Stromal cell of bone marrow (primary cell): ENCODE measurements at regions not wholly inside any gene's neighbourhood (a gene's known extent, or its start where the extent isn't known, plus 50 kb on each side); places are given as distances from the start of the nearest gene placed in this dataset.

Experiments
- DNase-seq: peaks from one replicate; pipeline ENCODE4 v3.0.0-alpha.2; 2012; ENCODE audit warnings: low read depth

- no peak for DNase-seq
Observed at GRCh38 chr1:4871373-4871772, 217.0 kb downstream of the AJAP1 start.

DNA sequence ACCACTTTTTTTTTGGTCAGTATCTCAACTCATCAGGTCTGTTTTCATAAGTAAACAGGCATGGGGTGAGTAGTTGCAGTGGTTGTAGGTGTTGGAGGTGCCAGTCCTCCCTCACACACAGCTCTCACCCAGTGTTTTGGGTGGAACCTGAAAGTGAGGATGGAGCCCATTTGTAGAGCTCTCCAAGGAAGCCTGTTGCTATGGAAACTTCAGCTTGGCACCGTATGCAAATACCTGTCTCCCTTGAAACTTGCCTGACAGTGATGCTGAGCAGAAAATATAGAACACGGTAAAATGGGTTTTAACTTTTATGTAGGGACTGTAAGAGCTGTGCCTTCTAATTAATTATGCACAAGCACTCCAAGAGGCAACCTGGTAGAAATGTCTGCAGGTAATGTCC lies 214.1 kb downstream of the AJAP1 start:
- no peak for DNase-seq

- DNase-seq = no peak
Observed at GRCh38 chr1:4856396-4856795, 202.0 kb downstream of the AJAP1 start.

DNA sequence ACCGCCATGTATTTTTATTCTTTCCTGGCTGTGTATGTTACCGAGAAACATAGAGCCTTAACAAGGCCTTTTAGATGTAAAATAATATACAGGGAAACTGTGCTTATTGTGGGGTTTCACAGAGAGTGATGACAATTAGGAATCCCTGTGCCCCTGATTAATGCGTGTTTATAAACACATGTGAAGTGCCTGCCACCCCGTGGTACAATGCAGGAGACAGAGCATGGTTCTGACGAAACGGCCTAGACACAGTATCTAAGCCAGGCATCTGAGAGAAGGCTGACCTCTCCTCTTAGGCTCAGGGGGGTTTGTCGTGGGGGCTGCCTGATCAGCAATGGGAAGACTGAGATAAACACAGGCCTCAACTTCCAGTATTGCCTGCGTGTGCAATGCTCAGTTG lies 200.0 kb downstream of the AJAP1 start:
- no peak for DNase-seq

GRCh38 chr1:4853904-4854303 lies 199.5 kb downstream of the AJAP1 start:
- no peak for DNase-seq

- DNase-seq = no peak
Observed at GRCh38 chr1:4851385-4852065, 197.1 kb downstream of the AJAP1 start.

- no peak for DNase-seq
Observed at GRCh38 chr1:4848431-4848830, 194.0 kb downstream of the AJAP1 start.

- no peak for DNase-seq
Observed at GRCh38 chr1:4847711-4848110, 193.3 kb downstream of the AJAP1 start.
